ENCODE measurements at regions not wholly inside any gene's neighbourhood (a gene's known extent, or its start where the extent isn't known, plus 50 kb on each side); places are given as distances from the start of the nearest gene placed in this dataset.

DNA sequence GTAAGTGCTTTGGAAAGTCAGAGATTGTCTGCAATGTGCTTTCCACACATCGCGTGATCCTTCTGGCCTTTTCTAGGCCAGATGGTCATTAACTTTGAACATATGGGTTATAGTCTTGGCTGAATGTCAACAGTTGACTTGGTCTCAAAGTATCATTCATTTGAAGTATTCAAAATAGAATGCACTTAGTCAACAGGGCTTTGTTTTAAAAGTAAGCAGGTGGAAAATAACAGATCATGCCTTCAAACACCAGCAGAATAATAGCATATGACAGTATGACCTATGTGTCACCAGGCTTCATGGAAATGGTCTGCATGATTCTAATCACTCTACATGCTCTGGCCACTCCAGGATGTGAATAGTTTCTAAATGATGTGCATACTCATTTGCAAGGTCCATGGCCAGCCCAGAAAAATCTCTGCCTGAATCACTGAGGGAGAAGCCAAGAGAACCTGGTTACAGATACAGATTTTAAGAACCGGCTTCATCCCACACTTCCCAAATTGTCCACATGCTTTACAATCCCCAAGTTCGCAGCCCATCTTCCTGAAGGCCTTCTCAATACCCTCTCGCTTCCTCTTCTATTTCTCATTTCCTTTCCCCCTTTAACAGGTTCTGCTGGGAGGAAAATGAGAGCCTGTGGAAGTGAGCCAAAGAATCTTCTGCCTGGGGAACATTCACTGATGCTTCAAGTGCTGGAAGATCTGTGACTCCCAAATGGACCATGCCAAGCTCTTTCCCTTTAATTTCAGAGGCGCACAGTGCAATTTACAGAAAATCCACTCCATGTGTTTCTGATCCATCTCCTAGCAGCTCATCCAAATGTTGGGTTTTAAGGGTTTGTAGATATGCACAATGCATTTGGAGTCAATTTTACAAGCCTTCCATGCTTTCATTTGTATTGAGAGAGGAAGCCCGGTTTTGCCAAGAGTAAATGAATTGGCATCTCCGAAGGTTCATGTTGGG lies 122.8 kb upstream of the GDF10 start:
- TF ChIP-seq, protein P1, sequence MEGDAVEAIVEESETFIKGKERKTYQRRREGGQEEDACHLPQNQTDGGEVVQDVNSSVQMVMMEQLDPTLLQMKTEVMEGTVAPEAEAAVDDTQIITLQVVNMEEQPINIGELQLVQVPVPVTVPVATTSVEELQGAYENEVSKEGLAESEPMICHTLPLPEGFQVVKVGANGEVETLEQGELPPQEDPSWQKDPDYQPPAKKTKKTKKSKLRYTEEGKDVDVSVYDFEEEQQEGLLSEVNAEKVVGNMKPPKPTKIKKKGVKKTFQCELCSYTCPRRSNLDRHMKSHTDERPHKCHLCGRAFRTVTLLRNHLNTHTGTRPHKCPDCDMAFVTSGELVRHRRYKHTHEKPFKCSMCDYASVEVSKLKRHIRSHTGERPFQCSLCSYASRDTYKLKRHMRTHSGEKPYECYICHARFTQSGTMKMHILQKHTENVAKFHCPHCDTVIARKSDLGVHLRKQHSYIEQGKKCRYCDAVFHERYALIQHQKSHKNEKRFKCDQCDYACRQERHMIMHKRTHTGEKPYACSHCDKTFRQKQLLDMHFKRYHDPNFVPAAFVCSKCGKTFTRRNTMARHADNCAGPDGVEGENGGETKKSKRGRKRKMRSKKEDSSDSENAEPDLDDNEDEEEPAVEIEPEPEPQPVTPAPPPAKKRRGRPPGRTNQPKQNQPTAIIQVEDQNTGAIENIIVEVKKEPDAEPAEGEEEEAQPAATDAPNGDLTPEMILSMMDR (IDR thresholded peaks at IDR 0.05; ENCODE audit: low read depth, low read length), result no peak
- no peak for DNase-seq (ENCODE audit: low read depth in 1 of 2, low spot score in 1 of 2)
- Histone ChIP-seq H3K36me3 (no peaks in the 10 kb centered on the region), H3K4me3 (no peak overlapping the region), H3K4me1 (ENCODE audit: low read depth) (peaks cover 7% of the 10 kb centered on the region), H3K27ac (no peak overlapping the region), H3K9me3 (ENCODE audit: low read depth) (no peaks in the 10 kb centered on the region), H3K27me3 (no peaks in the 10 kb centered on the region)

DNA sequence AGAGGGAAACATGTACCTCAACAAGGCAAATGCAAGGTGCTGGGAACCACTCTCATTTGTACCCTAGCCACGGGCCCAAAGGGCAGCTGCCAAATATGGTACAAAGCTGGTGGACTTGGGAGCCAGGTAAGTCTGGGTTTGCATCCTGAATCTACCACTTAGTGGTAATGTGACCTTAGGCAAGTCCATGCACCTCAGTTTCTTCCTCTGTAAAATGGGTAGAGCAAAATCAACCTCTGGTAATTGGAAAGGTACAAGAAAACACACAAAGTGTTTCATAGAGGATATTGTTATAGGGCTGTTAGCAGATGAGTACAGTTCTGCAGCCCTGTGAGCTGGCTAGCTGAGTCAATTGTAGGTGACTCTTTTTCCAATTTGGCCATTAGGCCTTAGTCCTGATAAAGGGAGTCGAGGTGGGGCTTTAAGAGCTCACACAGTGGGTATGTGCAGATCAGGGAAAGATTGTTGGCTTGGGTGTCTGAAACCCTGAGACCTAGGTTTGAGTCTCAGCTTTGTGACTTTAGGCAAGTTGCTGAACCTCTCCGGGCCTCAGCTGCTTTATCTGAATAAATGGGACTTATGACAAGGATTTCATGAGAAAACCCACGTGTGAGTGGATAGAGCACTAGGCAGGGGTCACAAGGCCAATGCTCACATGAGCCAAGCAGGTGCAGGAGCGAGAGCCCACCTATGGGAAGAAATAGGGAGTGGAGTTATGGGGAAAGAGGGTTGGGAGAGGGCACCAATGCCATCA lies 121.3 kb upstream of the GDF10 start:
- TF ChIP-seq, protein P1 (IDR thresholded peaks at IDR 0.05; ENCODE audit: low read depth, low read length), result no peak
- no peaks in the 10 kb centered on the region for H3K9me3 ChIP-seq (ENCODE audit: low read depth)
- H3K4me1 ChIP-seq (ENCODE audit: low read depth), result peaks cover 7% of the 10 kb centered on the region
- no peak overlapping the region for H3K4me3 ChIP-seq
- no peaks in the 10 kb centered on the region for H3K27me3 ChIP-seq
- no peak overlapping the region for H3K27ac ChIP-seq
- no peaks in the 10 kb centered on the region for H3K36me3 ChIP-seq
- no peak for DNase-seq (ENCODE audit: low read depth in 1 of 2, low spot score in 1 of 2)

DNA sequence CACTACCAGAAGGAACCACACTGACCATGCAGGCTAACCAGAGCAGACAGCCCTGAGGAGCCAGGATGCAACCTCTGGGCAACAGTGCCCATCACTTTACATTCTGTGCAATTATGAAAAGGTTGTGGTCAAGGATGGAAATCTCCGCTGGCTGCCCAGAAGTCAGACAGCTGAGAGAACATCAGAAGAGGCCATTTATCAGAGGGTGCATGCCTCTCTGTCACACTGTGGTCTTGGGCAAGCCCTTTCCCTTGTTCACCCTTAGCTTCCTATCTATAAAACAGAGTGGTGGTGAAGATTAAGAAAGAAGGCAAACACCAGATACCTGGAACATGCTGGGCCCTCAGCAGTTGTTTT lies 120.7 kb upstream of the GDF10 start:
- Histone ChIP-seq H3K27me3 (no peaks in the 10 kb centered on the region), H3K9me3 (ENCODE audit: low read depth) (no peaks in the 10 kb centered on the region), H3K27ac (no peak overlapping the region), H3K36me3 (no peaks in the 10 kb centered on the region), H3K4me3 (no peak overlapping the region), H3K4me1 (ENCODE audit: low read depth) (peaks cover 7% of the 10 kb centered on the region)
- TF ChIP-seq, protein P1 (IDR thresholded peaks at IDR 0.05; ENCODE audit: low read depth, low read length), result no peak
- DNase-seq (ENCODE audit: low read depth in 1 of 2, low spot score in 1 of 2), result no peak

DNA sequence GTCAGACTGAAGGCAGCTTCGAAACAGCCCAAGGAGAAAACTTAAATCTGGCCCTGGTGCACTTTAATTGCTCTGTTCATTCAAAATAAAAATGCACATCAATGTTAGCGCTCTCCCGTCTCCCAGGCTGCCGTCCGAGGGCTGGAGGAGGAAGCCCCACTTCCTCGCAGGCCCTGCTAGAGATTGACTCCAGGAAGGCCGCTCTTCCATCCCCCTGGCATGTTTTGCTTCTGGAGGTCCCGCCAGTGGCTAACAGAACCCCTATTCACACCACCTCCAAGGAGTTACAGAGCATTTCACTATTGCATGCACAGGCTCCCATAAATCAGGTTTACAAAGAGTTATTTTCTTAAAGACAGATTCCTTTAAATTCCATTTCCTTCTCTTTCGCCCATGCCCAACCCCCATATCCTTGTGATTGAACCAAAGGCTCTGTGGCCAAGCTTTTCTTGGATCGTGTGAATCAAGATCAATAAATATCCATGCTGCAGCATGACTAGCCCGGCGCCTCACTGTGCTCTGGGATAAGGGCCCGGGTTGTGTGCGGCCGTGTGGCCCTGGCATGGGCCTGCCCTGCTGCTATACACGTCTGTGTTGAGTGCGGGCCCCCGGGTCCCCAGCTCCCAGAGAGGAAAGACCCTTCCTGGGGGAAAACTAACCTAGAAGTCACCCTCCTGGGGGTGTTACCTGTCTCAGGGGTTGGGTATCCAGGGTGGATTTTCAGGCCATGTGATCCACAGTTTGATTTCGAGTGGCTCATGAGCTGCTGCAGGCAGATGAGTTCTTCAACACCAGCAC lies 118.7 kb upstream of the GDF10 start:
- H3K27ac ChIP-seq, result no peak overlapping the region
- no peaks in the 10 kb centered on the region for H3K36me3 ChIP-seq
- H3K4me3 ChIP-seq, result no peak overlapping the region
- DNase-seq (ENCODE audit: low read depth in 1 of 2, low spot score in 1 of 2), result no peak
- no peaks in the 10 kb centered on the region for H3K4me1 ChIP-seq (ENCODE audit: low read depth)
- H3K27me3 ChIP-seq, result no peaks in the 10 kb centered on the region
- TF ChIP-seq, protein P1 (IDR thresholded peaks at IDR 0.05; ENCODE audit: low read depth, low read length), result no peak
- no peaks in the 10 kb centered on the region for H3K9me3 ChIP-seq (ENCODE audit: low read depth)

DNA sequence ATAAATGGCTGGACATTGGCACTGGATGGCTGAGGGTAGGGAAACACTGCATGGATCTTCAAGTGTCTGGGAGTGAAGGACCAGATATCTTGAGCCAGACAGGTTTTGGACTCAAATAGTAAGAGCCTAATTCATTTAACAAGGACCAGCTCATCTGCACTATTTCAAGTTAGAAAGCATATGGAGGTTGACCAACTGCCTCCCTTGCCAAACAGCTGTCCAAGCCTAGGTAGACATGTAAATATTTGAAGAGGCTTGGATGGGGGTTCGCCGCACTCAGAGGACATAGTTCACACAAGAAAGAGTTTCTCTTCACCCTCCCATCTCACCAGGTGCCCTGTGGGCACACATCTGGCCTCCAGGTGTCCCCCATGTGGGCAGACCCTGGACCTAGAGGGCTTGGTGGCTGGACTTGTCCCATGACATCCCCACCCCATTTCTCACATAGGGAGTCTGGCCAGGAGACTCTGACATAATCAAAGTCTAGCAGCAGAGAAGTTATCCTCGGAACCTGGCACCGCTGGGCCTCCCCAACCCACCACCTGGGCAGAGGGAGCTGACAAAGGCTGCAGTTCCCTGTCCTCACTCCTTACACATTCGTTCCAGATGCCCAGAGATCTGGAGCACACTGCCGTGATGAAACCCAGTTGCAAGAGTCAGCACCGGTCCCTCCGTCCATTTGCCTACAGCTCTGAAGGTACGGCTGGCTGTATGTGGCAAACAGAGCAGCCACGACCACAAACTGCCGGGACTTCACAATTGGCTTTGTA lies 116.9 kb upstream of the GDF10 start:
- Histone ChIP-seq H3K4me1 (ENCODE audit: low read depth) (no peaks in the 10 kb centered on the region), H3K27ac (no peak overlapping the region), H3K4me3 (no peak overlapping the region), H3K27me3 (no peaks in the 10 kb centered on the region), H3K9me3 (ENCODE audit: low read depth) (no peaks in the 10 kb centered on the region), H3K36me3 (no peaks in the 10 kb centered on the region)
- DNase-seq (ENCODE audit: low read depth in 1 of 2, low spot score in 1 of 2), result no peak
- TF ChIP-seq, protein P1 (IDR thresholded peaks at IDR 0.05; ENCODE audit: low read depth, low read length), result no peak
